H1 (cell line): ENCODE measurements at regions not wholly inside any gene's neighbourhood (a gene's known extent, or its start where the extent isn't known, plus 50 kb on each side); places are given as distances from the start of the nearest gene placed in this dataset.

Experiments
- CTCF ChIA-PET: fragments of 300-600 bp; sonication (Branson Sonifier 250); formaldehyde crosslinking; loops from one replicate; lab custom pipeline; 2021; ENCODE audit not compliant: partially characterized antibody; lab: Charles Lee
- POLR2A ChIA-PET: fragments of 300-600 bp; sonication (Branson Sonifier 250); formaldehyde crosslinking; loops from one replicate; lab custom pipeline; 2021; ENCODE audit warnings: inconsistent platforms; ENCODE audit not compliant: partially characterized antibody; lab: Charles Lee
- DNase-seq, 2 experiments: peaks; one replicate each; pipeline versions ENCODE4 v3.0.0 to v3.0.0-alpha.2; 2010 to 2022; ENCODE audit warnings: low spot score in 2 of 2, low read depth in 1 of 2, mixed read lengths in 1 of 2
- FAIRE-seq: peaks from 2 replicates; lab custom pipeline; 2011; peaks lifted over from hg19 to GRCh38; lab: Jason Lieb, UNC
- H2AFZ ChIP-seq: 2 replicates; pipeline ENCODE4 v1.8.1; 2012; ENCODE audit warnings: low read length, inconsistent platforms
- H2AK5ac ChIP-seq: 2 replicates; pipeline ENCODE4 v1.6.1; 2013; ENCODE audit warnings: low read depth, low read length
- H2BK120ac ChIP-seq: replicated peaks from 2 replicates; pipeline ENCODE3; 2013; ENCODE audit warnings: low read depth, low read length, inconsistent platforms
- H2BK12ac ChIP-seq: 2 replicates; pipeline ENCODE4 v1.6.1; 2013; ENCODE audit warnings: low read depth, low read length
- H2BK15ac ChIP-seq: 2 replicates; pipeline ENCODE4 v1.6.1; 2013; ENCODE audit warnings: low read length
- H2BK20ac ChIP-seq: 2 replicates; pipeline ENCODE4 v1.6.1; 2013; ENCODE audit warnings: low read length
- H2BK5ac ChIP-seq: 2 replicates; pipeline ENCODE4 v1.6.1; 2013; ENCODE audit warnings: low read depth, low read length
- H3K14ac ChIP-seq: 2 replicates; pipeline ENCODE4 v1.6.1; 2013; ENCODE audit warnings: inconsistent platforms; ENCODE audit not compliant: insufficient read length
- H3K18ac ChIP-seq: 2 replicates; pipeline ENCODE4 v1.6.1; 2013; ENCODE audit warnings: low read length; ENCODE audit errors: extremely low read depth
- H3K23ac ChIP-seq: 2 replicates; pipeline ENCODE4 v1.6.1; 2013; ENCODE audit warnings: inconsistent platforms; ENCODE audit not compliant: insufficient read length
- H3K23me2 ChIP-seq: 2 replicates; pipeline ENCODE4 v1.6.1; 2013; ENCODE audit warnings: low read depth, low read length
- H3K27ac ChIP-seq: 2 replicates; pipeline ENCODE4 v1.6.1; 2011; ENCODE audit warnings: low read depth, low read length, inconsistent platforms
- H3K27me3 ChIP-seq, 4 experiments: replicated peaks in 1 of 4; 1 replicate in 1 of 4; 2 replicates in 3 of 4; pipeline versions ENCODE4 v1.6.1 to v1.8.1; 2011 to 2013; ENCODE audit warnings: low read length in 3 of 4, mild to moderate bottlenecking in 3 of 4, inconsistent platforms in 2 of 4, mixed read lengths in 2 of 4, moderate library complexity in 1 of 4; ENCODE audit not compliant: control insufficient read depth in 3 of 4, insufficient read depth in 3 of 4; ENCODE audit errors: extremely low read depth in 1 of 4
- H3K36me3 ChIP-seq, 4 experiments: 2 replicates each; pipeline versions ENCODE4 v1.6.1 to v1.8.1; 2011 to 2013; ENCODE audit warnings: mild to moderate bottlenecking in 4 of 4, low read length in 3 of 4, moderate library complexity in 2 of 4, control low read depth in 1 of 4, inconsistent platforms in 1 of 4; ENCODE audit not compliant: insufficient read depth in 4 of 4, control insufficient read depth in 2 of 4
- H3K4ac ChIP-seq: replicated peaks from 2 replicates; pipeline ENCODE3; 2013; ENCODE audit warnings: low read length, low read depth, mixed read lengths, inconsistent platforms; ENCODE audit not compliant: insufficient read length
- H3K4me1 ChIP-seq, 4 experiments: replicated peaks in 1 of 4; 1 replicate in 1 of 4; 2 replicates in 3 of 4; pipeline versions ENCODE4 v1.6.1 to v1.8.1; 2011 to 2013; ENCODE audit warnings: low read length in 3 of 4, inconsistent platforms in 2 of 4, mixed read lengths in 1 of 4; ENCODE audit not compliant: insufficient read depth in 4 of 4, control insufficient read depth in 3 of 4
- H3K4me2 ChIP-seq, 2 experiments: 2 replicates each; pipeline versions ENCODE4 v1.6.1 to v1.8.1; 2011 to 2013; ENCODE audit warnings: low read depth in 2 of 2, low read length in 2 of 2, control low read depth in 1 of 2, inconsistent platforms in 1 of 2, mild to moderate bottlenecking in 1 of 2; ENCODE audit not compliant: insufficient read depth in 1 of 2
- H3K4me3 ChIP-seq, 4 experiments: fragments of 200-600, 300-600 bp in 1 of 4; sonication (generic), shearing (Covaris generic), sonication (Bioruptor Twin) in 1 of 4; 2 replicates each; pipeline versions ENCODE4 v1.5.1 to v1.8.1; 2011 to 2016; ENCODE audit warnings: low read length in 4 of 4, low read depth in 3 of 4, control low read depth in 2 of 4, inconsistent platforms in 2 of 4, mild to moderate bottlenecking in 2 of 4, mixed read lengths in 1 of 4, moderate library complexity in 1 of 4; ENCODE audit not compliant: insufficient read depth in 2 of 4; ENCODE audit errors: extremely low read depth in 1 of 4
- H3K56ac ChIP-seq: replicated peaks from 2 replicates; pipeline ENCODE3; 2013; ENCODE audit warnings: low read depth, mild to moderate bottlenecking, mixed read lengths, low read length, inconsistent platforms; ENCODE audit not compliant: insufficient read length
- H3K79me1 ChIP-seq: 2 replicates; pipeline ENCODE4 v1.6.1; 2013; ENCODE audit warnings: low read depth, low read length, control low read depth
- H3K79me2 ChIP-seq, 2 experiments: 2 replicates each; pipeline versions ENCODE4 v1.6.1 to v1.8.1; 2012 to 2013; ENCODE audit warnings: low read length in 2 of 2, mild to moderate bottlenecking in 2 of 2, inconsistent platforms in 1 of 2; ENCODE audit not compliant: insufficient read depth in 2 of 2, control insufficient read depth in 1 of 2
- H3K9ac ChIP-seq, 4 experiments: replicated peaks in 1 of 4; 1 replicate in 1 of 4; 2 replicates in 3 of 4; pipeline versions ENCODE4 v1.6.1 to v1.8.1; 2011 to 2013; ENCODE audit warnings: low read depth in 3 of 4, low read length in 3 of 4, control low read depth in 2 of 4, mild to moderate bottlenecking in 2 of 4, moderate library complexity in 2 of 4, inconsistent platforms in 1 of 4; ENCODE audit errors: extremely low read depth in 1 of 4
- H3K9me3 ChIP-seq, 2 experiments: 2 replicates each; pipeline versions ENCODE4 v1.6.1 to v1.8.1; 2012 to 2013; ENCODE audit warnings: mild to moderate bottlenecking in 2 of 2, moderate library complexity in 2 of 2, control low read depth in 1 of 2, inconsistent platforms in 1 of 2, low read depth in 1 of 2, low read length in 1 of 2, mixed read lengths in 1 of 2; ENCODE audit not compliant: insufficient read depth in 2 of 2
- H4K20me1 ChIP-seq, 2 experiments: replicated peaks in 1 of 2; 2 replicates each; pipeline versions ENCODE3 to v1.8.1; 2011 to 2013; ENCODE audit warnings: inconsistent platforms in 2 of 2, low read length in 2 of 2, mild to moderate bottlenecking in 1 of 2; ENCODE audit not compliant: insufficient read depth in 2 of 2, control insufficient read depth in 1 of 2
- H4K5ac ChIP-seq: 2 replicates; pipeline ENCODE4 v1.6.1; 2013; ENCODE audit warnings: low read length, low read depth, mixed read lengths, inconsistent platforms; ENCODE audit not compliant: insufficient read length
- H4K8ac ChIP-seq: 2 replicates; pipeline ENCODE4 v1.8.0; 2013; ENCODE audit warnings: mild to moderate bottlenecking, moderate library complexity, low read length, inconsistent platforms; ENCODE audit not compliant: insufficient read depth; ENCODE audit errors: extremely low read depth
- H4K91ac ChIP-seq: replicated peaks from 2 replicates; pipeline ENCODE3; 2013; ENCODE audit warnings: low read length, mixed read lengths, inconsistent platforms; ENCODE audit not compliant: insufficient read length
- BCL11A ChIP-seq, 2 experiments: IDR thresholded peaks; one replicate each; pipeline ENCODE4 v1.6.1; 2011; ENCODE audit warnings: low read depth in 2 of 2, low read length in 2 of 2, mild to moderate bottlenecking in 2 of 2
- CEBPB ChIP-seq: IDR thresholded peaks from 2 replicates; pipeline ENCODE4 v1.6.1; 2012; ENCODE audit warnings: low read depth, low read length
- CHD1 ChIP-seq: IDR thresholded peaks from 2 replicates; pipeline ENCODE4 v1.6.1; 2012; ENCODE audit warnings: low read depth, low read length, improper control_type of control experiment
- KDM4A ChIP-seq: IDR thresholded peaks from one replicate; pipeline ENCODE4 v1.7.1; 2012; ENCODE audit warnings: low read depth, mild to moderate bottlenecking, moderate library complexity, low read length, inconsistent platforms; ENCODE audit not compliant: severe bottlenecking
- POLR2A ChIP-seq, 2 experiments: IDR thresholded peaks; 1 replicate in 1 of 2; 2 replicates in 1 of 2; pipeline ENCODE4 v1.6.1; 2011; ENCODE audit warnings: low read depth in 2 of 2, low read length in 2 of 2, mild to moderate bottlenecking in 2 of 2; ENCODE audit errors: control extremely low read depth in 1 of 2
- RXRA ChIP-seq: IDR thresholded peaks from 2 replicates; pipeline ENCODE4 v1.6.1; 2011; ENCODE audit warnings: low read depth, mild to moderate bottlenecking, low read length, moderate library complexity; ENCODE audit not compliant: insufficient read depth
- TAF1 ChIP-seq: IDR thresholded peaks from 2 replicates; pipeline ENCODE4 v1.6.1; 2011; ENCODE audit warnings: mild to moderate bottlenecking, low read depth, low read length
- WGBS, 2 experiments: shearing (Covaris generic) in 1 of 2; methylation state at CpG; one replicate each; pipeline versions ENCODE4 v1.1.6 to v1.1.7; 2013 to 2015; ENCODE audit warnings: low lambda C conversion rate in 2 of 2, mixed read lengths in 2 of 2, inconsistent platforms in 1 of 2, low coverage in 1 of 2, missing lambda C conversion rate in 1 of 2; ENCODE audit not compliant: insufficient replicate concordance in 2 of 2, insufficient coverage in 1 of 2, insufficient read length in 1 of 2; ENCODE audit errors: extremely low coverage in 1 of 2, missing lambda C conversion rate in 1 of 2; 5-methylcytosine and 5-hydroxymethylcytosine counted together

GRCh38 chr3:194809382-194809781 lies 123.7 kb downstream of the FAM43A start:
- FAIRE-seq = no peak
- no peak for TF ChIP-seq CEBPB
- TF ChIP-seq POLR2A (IDR thresholded peaks at IDR 0.05; ENCODE audit: control extremely low read depth in 1 of 2, low read depth in 2 of 2, low read length in 2 of 2) = no peak
- no peak for TF ChIP-seq KDM4A
- TF ChIP-seq RXRA = no peak
- TF ChIP-seq CHD1 = no peak
- TF ChIP-seq BCL11A (IDR thresholded peaks at IDR 0.05; ENCODE audit: low read depth in 2 of 2, low read length in 2 of 2) = no peak
- no peak for TF ChIP-seq TAF1

More at GRCh38 chr3:194809382-194809781, 123.7 kb downstream of the FAM43A start:
- Histone ChIP-seq H3K4me1 (peaks cover 0 to 5% (median 0%) of the 10 kb centered on the region in 4 experiments; a peak in 2 of 7 replicates), H2BK120ac (no peak overlapping the region), H4K91ac (no peak overlapping the region), H2BK20ac (no peak overlapping the region), H3K27me3 (no peaks in the 10 kb centered on the region), H4K5ac (no peak overlapping the region), H3K79me1 (no peaks in the 10 kb centered on the region), H3K4me3 (no peak overlapping the region), H2BK5ac (no peak overlapping the region), H3K23me2 (no peaks in the 10 kb centered on the region), H3K56ac (no peak overlapping the region), H2AK5ac (no peak overlapping the region), H3K9me3 (no peaks in the 10 kb centered on the region), H2AFZ (no peak overlapping the region), H4K20me1 (no peaks in the 10 kb centered on the region), H4K8ac (no peak overlapping the region), H3K36me3 (no peaks in the 10 kb centered on the region), H3K14ac (no peak overlapping the region), H3K4me2 (no peak overlapping the region), H2BK15ac (no peak overlapping the region), H3K18ac (no peak overlapping the region), H3K23ac (no peak overlapping the region), H3K4ac (no peak overlapping the region), H2BK12ac (no peak overlapping the region), H3K79me2 (no peaks in the 10 kb centered on the region), H3K27ac (no peak overlapping the region), H3K9ac (no peak overlapping the region)
- no peak for DNase-seq
- POLR2A ChIA-PET = no interaction called here
- CTCF ChIA-PET = interaction anchor here (0.8 kb wide), 1 partner anchor 28 kb away, joined by 3 read pairs; no protein-coding TSS in a partner anchor
- WGBS, 2 experiments = 97% methylated on average over 6 of the region's 6 CpGs; no CpG with 5 or more reads in 1 of the 2 experiments
